Stimulated activated CD4-positive, alpha-beta T cell treated with anti-CD3 and anti-CD28 coated beads, Interleukin-4, amount 100 ng/mL, for 48 hours (primary cell): ENCODE measurements at regions not wholly inside any gene's neighbourhood (a gene's known extent, or its start where the extent isn't known, plus 50 kb on each side); places are given as distances from the start of the nearest gene placed in this dataset.
"Not testable (repeated sequence)": the region's sequence is repeated elsewhere in the genome, so short reads cannot be mapped to it uniquely, and the experiment has no call there.

ENCODE experiments used
- DNase-seq, 2 donors: peaks; one replicate each; pipeline ENCODE4 v3.0.0-alpha.2; 2020; ENCODE audit warnings: low read depth in 2 of 2

DNA sequence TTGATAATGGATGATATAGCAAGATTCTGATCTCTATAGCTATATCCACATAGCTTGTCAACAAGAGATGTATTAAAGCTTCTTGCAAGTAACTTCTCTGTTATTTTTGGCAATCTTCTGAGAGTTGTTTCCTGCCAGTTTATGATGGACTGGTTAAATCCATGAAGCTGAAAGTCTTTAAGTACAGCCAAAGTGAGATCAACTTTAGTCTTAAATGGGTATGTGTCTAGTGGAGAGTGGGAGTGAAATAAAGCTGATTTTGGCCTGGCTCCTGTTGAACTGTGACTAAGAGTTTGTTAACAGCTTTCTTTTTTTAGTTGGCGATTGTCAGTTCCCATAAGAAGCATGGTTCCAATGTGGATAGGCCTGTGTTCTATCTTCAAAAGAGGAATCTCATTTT, 350.9 kb upstream of the PCSK5 start:
- no peak for DNase-seq

DNA sequence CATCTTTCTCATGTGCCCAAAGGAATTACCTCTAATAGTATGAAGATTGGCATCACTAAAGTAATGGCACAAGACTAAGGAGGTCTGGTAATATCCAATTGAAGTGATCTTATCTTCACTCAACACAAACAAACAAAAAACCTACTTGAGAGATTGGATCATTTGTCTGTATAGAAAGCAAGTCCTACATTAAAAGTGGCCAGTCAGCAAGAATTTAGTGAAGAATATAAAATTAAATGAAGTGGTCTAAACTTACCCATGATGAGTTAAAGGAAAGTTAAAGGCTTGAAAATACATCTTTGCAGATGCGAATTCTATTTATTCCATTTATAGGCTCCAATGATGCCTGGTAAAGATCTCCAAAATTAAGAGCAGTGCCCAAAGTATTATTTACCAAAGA, 350.3 kb upstream of the PCSK5 start:
- no peak for DNase-seq

DNA sequence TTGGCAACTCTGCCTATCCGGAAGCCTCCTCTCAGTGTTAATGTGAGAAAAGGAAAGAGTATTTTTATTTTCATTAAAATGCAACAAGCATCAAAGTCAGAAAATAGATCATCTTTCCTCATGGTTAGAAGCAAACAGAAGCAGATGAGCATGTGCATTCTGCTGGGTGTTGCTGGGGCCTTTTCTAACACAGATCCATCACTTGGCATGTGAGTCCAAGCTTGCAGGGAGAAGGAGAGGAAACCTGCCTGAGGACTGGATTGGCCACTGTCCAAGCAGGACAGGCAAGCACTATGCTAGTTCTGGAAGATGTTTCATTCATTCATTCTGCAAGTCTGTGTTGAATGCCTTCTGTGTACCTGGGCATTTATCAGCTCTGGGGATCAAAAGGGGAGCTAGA, 348.7 kb upstream of the PCSK5 start:
- DNase-seq, result no peak

DNA sequence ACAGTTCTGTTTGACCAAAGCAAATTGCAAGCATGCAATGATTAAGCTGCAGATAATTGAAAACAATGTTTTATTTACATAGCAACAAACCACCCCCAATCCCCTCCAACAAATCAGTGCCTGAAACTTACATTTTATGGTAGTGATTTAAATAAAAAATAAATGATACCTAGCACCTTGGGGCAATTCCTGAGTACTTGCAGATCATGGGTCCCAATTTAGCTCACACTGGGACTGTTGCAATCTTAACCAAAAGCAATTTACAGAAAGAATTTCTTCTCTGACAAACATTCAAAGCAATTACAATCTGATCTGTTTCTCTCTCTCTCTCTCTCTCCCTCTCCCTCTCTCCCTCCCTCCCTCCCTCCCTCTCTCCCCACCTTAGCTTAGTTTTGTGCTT, 345.7 kb upstream of the PCSK5 start:
- DNase-seq, result no peak

DNA sequence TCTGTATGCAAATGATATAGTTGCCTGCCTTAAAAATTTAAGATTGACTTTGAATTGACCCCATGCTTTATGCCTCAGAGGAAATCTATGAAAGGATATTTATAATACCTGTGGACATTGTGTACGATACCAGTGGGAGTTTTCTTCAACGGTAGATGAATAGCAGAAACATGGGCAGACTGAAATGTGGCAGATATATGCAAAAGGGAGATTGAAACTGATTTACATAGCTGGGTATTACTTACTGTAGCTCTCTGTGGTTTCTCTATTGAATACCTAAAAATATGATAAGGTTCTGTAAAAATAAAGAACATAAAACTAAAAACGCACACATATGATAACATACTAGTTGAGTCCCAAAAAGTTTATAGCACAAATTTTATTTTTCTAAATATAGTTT, 345.2 kb upstream of the PCSK5 start:
- no peak for DNase-seq

DNA sequence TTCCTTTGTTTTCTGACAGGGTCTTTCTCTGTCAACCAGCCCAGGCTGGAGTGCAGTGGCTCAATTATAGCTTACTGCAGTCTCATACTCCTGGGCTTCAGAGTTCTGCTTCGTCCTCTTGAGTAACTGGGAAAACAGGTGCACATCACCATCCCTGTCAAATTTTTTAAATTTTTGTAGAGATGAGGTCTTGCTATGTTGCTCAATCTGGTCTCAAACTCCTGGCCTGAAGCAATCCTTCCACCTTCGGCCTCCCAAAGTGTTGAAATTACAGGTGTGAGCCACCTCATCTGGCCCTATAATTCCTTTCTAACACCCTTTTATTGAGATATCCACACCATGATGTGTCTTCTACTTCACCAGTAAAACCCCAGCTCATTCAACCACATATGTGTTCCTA, 341.6 kb upstream of the PCSK5 start:
- no peak for DNase-seq

DNA sequence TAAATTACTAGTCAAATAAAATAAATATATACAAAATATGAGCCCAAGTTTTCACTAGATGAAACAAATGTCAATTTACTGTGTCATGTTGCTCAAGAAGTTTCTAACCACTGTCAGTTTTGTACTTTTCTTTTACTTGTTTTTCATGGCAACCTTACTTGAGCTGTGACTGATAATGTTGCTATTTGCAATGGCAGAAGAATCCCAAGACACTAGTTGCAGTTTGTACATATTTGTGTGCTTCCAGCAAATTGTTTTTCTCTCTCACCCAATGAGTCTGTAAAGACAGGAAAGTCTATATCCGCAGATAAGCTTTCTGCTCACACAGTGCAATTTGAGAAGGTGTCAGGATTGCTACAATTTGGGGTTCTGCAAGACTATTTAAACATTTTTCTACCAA, 338.6 kb upstream of the PCSK5 start:
- DNase-seq, result no peak

DNA sequence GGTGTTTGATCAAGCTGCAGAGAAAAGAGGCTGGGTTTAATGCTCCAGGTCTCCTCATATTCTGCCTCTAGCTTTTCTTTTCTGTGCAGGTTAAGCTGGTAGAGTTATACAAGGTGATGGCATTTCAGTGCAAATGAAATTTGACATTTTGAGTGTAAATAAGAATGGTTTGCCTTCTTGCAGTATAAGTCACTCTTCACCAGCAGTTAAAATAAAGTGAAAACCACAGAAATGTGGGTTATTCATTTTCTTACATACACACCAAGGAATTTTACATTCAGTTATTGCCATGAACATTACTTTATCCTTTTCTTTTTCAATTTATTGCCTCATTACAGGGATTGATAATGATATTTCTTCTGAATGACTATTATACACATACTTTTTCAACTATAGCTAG, 337.5 kb upstream of the PCSK5 start:
- DNase-seq, result no peak

DNA sequence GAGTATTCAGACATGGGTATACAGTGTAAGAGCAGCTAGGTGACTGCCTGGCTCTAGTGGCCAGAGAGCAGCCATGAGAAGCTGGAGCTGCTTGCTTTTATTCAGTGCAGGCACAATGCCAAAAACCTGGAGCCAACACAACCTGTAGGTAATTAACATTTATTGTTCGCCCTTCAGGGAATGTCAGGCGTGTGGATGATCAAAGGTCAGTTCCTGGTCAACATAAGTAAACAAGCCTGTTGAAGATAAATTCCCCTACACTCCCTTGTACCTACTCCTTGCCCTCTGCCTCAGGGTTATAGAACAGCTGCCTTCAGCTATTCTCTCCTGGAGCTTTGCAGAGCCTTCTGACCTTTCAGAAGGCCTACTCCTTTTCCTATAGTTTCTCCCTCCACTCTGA, 323.7 kb upstream of the PCSK5 start:
- DNase-seq, result not testable (repeated sequence)

DNA sequence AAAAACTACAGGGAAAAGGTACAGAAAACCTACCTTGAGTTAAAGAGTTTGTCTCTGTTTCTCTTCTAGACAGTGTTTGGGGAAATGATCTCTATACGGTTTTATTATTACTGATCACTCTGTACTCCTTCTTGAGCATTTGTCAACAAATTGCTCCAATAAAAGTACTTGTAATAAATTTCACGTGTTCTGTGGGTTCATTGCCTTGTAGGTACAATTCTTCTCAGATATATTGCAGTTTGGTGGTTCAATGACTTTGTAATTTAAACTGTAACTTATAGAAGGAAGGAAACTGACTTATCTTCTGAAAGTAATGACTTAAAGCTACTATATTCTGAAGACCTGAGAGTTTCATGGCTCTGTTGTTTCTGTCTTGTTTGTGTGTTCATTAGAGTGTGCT, 319.9 kb upstream of the PCSK5 start:
- no peak for DNase-seq

DNA sequence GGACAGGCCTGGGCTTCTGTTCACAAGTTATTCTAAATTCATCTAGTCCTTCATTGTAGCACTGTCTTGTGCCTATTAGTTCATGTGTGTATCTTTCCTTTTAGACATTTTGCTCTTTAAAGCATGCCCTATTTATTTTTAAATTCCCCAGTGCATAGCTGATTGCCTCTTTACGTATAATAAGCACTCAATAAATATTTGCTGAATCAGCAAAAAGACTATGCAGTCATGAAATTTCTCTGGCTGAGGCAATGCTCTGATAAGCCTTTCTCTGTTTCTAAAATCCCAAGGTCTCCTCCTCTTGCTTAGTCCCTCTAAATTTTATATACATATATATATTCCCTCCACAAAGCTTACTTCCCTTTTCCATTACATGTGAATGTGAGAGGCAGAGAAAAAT, 315.9 kb upstream of the PCSK5 start:
- DNase-seq, result no peak

DNA sequence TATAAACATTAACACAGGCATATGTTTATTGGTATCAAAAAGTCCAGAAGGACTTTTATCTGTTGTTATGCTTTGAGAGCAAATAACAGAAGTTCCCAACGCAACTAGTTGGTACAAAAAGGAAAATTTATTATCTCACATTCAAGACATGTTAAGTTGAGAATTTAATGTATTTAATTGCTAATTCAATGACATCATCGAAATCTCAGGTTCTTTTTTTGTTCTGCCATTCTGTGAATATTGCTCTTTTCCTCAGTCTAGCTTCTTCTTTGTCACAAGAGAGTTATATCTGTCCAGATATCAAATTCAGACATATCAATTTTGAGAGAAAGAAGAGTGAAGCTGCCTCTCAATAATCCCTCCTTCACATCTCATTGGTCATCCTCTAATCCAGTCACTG, 307.6 kb upstream of the PCSK5 start:
- DNase-seq, result no peak

DNA sequence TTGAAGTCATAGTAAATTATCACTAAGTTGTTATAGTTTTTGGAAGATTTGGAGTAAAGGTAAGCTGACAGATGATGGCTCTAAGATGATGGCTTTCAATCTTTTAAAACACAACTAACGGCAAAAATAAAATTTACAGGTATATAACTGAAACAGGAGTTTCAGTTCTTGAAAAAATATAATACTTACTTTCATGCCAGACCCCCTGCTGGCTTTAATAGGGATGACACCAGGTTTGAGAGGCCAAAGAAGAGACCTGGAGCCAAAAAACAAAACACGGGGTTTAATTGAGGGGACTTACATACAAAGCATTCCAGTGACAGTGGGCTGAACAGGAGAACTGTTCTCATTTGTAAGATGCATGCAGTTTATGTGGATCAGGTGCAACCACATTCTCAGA, 301.7 kb upstream of the PCSK5 start:
- no peak for DNase-seq

DNA sequence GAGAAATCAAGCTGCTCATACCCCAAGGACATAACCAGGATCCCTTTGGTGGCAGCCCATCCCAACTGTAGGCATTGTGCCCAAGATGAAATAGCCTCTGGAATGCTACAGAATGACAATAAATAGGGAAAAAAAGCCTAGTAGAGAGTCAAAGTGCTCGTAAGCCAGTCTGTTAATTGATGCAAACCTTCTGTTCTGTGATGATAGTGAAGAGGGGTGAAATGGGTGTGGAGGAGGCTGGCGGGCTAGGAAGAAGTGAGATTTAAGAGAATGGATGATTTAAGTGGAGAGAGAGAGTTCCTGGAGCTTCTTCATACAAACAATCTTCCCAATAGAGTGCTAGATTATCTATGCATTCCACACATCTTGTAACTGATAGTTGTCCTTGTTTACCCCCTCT, 301.0 kb upstream of the PCSK5 start:
- DNase-seq, result no peak

DNA sequence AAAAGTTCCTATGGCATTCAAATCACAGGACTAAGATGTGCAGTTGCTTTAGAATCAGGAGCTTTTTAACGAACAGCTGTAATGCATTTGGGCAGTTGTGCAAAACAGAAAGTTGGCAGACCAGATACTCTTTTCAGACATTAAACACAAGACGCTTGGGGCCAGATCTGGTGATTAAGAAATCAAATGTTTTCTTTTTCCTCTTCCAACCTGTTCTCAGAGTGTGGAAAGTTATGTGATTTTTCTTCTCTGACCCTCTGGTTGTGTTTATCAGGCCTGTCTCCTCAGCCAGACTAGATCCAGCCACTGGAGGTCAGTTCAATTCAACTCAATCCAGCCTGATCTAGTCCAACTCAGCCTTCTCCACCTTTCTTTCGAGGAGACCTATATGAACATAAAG, 298.5 kb upstream of the PCSK5 start:
- DNase-seq, result no peak

DNA sequence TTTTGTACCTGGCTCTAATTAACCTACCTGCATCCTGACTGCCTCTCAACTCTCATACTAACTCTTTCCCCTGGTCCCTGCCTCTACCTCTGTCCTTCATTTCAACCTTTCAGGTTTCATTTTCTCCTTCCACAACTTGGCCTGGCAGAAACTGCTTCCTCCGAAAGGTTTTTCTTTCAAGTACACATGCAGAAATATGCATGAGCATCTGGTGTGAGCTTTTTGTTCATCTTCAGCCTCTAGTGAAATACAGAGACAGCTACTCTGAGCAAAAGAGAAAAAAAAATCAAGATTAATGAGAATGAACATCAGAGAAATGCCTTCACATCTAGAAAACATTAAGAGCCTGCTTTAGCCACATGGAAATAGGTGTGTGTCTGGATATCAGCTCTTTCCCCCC, 297.9 kb upstream of the PCSK5 start:
- no peak for DNase-seq

DNA sequence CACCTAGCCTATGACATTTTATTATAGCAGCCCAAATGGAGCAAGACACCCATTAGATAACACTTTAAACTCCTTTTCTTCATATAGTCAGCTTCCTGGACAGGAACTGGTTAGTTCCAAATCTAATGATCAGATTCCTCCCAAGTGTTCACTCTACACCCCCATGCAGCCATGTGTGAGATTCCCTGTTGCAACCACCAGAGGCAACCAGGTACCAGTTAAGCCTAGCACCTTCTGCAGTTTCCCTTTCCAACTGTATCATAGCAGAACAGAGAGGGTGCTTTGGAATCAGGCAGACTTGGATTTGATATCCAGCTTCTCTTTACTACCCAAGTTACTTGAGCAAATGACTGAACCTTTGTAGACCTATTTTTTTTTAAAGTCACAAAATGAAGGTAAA, 296.6 kb upstream of the PCSK5 start:
- no peak for DNase-seq

DNA sequence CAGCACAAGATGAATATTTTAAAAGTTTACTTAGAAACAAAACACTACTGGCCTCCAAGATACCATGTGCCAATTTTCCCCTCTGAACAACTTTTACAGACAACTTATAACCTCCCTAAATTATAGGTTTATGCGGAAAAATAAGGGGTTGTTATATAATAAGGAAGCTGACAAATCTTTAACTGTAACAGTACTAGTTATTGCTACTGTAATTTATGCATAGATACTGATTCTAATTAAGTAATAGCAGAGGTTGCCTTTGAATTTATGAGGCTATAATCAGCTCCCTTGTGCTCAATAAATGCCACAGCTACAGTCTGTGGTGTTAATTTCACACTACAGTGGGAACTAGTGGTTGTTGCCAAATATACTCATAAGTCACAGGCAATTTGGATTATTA, 291.3 kb upstream of the PCSK5 start:
- no peak for DNase-seq

DNA sequence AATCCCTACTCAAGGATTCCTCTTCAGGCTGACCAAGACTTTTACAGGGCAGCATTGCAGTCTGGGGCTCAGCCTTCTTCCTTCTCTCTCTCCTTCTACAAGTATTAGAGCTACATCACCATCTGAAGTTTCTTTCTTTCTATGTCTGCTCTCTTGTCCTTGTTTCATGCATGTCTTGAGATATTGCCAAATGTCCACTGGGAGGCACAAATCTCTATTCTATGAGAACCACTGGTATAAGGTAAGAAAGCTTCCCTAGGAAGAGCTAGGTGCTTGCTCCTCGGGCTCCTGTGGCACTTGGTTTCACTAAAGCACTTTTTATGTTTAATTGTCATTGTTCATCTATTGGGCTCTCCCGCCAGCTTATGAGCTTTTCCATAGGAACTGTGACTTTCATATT, 289.2 kb upstream of the PCSK5 start:
- DNase-seq, result no peak

DNA sequence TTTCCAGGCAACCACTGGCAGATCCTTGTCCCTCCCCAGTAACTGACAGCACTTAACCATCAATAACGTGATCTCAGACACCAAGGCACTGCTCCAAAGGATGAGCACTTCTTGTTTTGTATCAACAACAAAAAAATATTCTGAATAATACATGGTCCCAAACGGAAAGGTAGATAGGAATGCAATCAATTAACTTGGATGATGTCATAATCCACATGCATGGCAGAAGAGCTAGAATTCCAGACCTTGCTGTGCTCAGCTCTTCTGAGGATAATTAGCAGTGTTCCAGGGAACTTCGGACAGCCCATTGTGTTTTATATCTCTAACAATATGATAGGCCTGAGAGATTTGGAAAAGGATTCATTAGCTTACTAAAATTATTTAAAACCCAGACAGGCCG, 288.4 kb upstream of the PCSK5 start:
- no peak for DNase-seq

DNA sequence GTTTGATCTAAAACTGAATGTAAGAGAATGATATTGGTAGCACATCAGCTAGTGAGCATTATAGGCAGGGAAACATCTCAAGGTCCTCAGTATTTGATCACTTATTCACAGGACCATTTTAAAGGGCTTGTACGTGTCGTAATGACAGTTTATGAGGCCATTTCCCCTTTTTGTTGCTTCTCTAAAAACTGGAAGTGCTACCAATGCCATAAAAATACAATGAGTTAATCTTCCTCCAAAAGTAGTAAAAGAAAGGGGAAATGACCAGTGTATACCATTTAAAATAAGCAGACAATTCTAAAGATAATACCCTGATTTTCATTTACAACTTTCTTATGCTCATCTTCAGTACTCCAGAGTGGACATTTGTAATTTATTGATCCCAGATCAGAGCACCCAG, 285.8 kb upstream of the PCSK5 start:
- no peak for DNase-seq

DNA sequence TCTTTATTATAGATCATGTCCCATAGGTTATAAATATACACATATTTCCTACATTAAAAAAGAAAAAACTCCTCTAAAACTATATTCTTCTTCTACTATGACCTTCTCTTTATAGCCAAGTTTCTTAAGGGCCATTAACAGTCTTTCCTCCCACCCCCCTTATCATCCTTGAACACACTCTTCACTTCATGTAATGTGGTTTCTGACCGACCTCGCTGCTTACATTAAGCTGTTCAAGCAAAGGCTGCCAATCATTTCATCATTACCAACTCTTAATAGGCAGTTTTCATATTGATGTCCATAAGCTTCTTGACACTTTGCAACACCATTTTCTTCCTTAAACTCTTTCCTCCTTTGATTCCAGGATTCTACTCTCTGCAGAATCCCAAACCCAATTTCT, 283.0 kb upstream of the PCSK5 start:
- no peak for DNase-seq

DNA sequence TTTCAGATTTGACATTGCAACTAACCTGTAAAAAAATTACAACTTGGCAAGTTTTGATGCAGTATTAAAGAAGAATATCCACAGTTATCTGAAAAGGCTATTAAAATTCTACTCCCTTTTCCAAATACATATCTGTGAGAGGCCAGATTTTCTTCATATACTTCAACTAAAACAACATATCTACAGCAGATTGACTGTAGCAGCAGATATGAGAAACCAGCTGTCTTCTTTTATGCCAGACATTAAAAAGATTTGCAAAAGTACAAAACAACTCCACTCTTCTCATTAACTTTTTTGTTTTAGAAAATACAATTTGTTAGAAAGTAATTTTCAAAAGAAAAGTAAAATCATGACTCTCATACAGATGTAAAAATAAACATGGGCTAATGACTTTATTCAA, 281.1 kb upstream of the PCSK5 start:
- no peak for DNase-seq

DNA sequence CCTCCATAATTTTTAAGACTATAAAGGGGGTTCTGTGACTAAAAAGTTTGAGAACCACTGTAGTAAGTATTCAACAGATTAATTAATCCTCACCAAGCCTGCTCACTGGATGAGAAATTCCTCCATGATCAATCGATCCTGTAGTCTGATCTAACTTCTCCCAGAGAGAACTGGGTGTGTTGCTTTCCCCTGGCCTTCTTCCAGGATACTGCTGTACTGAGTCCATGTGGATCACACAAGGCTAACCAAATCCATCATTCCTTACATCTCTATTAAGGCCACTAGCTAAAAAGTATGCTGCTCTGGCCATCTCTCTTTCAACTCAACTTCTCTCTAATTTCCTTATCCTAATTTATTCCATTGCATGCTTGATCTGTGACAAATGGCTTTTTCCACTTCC, 280.2 kb upstream of the PCSK5 start:
- DNase-seq, result no peak

DNA sequence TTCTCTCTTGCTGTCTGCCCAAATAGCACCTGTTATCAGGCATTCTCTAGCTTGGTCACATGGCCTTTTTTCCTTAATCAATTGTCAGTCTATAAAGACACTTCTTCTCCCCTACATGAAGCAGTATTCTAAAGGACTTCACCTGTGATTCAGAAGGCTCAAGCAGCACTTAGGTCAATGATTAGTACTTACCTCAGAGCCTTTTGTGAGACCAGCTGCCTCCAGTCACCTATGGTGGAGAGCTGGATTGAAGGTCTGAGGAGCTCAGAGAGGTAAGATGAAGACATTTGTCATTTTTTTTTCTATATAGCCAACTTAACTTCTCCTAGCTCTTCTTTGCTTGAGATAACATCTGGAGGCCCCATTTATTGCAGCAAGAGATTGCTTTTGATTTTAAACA, 278.3 kb upstream of the PCSK5 start:
- DNase-seq, result no peak
